GM12878 (cell line): ENCODE measurements at regions not wholly inside any gene's neighbourhood (a gene's known extent, or its start where the extent isn't known, plus 50 kb on each side); places are given as distances from the start of the nearest gene placed in this dataset.

ENCODE experiments used
- ASH2L ChIP-seq: fragments of 300-600, 200-600 bp; sonication (generic); IDR thresholded peaks from 2 replicates; pipeline ENCODE4 v1.6.1; 2017; ENCODE audit warnings: low read depth, mild to moderate bottlenecking, borderline replicate concordance
- CHD1 ChIP-seq: IDR thresholded peaks from 2 replicates; pipeline ENCODE4 v1.6.1; 2012; ENCODE audit warnings: low read depth, low read length, improper control_type of control experiment
- EP300 ChIP-seq, 2 experiments: fragments of 150-350 bp in 1 of 2; IDR thresholded peaks; 2 replicates each; pipeline ENCODE4 v1.6.1; 2011 to 2012; ENCODE audit warnings: low read depth in 2 of 2, low read length in 2 of 2, borderline replicate concordance in 1 of 2, improper control_type of control experiment in 1 of 2, inconsistent platforms in 1 of 2; ENCODE audit not compliant: control insufficient read depth in 1 of 2
- FOXK2 ChIP-seq: fragments of 450-650 bp; IDR thresholded peaks from 2 replicates; pipeline ENCODE4 v1.6.1; 2017; ENCODE audit warnings: mild to moderate bottlenecking, moderate library complexity
- HDAC6 ChIP-seq: fragments of 200-600 bp; sonication (generic); IDR thresholded peaks from one replicate; pipeline ENCODE4 v1.8.0; 2017; ENCODE audit warnings: antibody characterized with exemption; ENCODE audit not compliant: unreplicated experiment
- JUND ChIP-seq: IDR thresholded peaks from 2 replicates; pipeline ENCODE4 v1.6.1; 2012; ENCODE audit warnings: low read depth, mild to moderate bottlenecking, low read length, improper control_type of control experiment, moderate library complexity
- KLF5 ChIP-seq: fragments of 450-650 bp; IDR thresholded peaks from 2 replicates; pipeline ENCODE4 v1.6.1; 2014; ENCODE audit warnings: mild to moderate bottlenecking; ENCODE audit not compliant: partially characterized antibody
- NBN ChIP-seq: fragments of 450-650 bp; IDR thresholded peaks from 2 replicates; pipeline ENCODE4 v1.6.1; 2016
- NFYB ChIP-seq: IDR thresholded peaks from 2 replicates; pipeline ENCODE4 v1.6.1; 2011; ENCODE audit warnings: low read depth, mild to moderate bottlenecking, low read length, improper control_type of control experiment, moderate library complexity; ENCODE audit not compliant: insufficient read depth
- PAX5 ChIP-seq: IDR thresholded peaks from 2 replicates; pipeline ENCODE4 v1.6.1; 2011; ENCODE audit warnings: low read depth, low read length, borderline replicate concordance
- POLR2A ChIP-seq: IDR thresholded peaks from 2 replicates; pipeline ENCODE4 v1.6.1; 2011; ENCODE audit warnings: low read depth, mild to moderate bottlenecking, low read length
- RAD51 ChIP-seq: fragments of 450-650 bp; IDR thresholded peaks from 2 replicates; pipeline ENCODE4 v1.6.1; 2016; ENCODE audit warnings: moderate library complexity, mild to moderate bottlenecking, inconsistent platforms
- RBBP5 ChIP-seq: fragments of 200-600 bp; sonication (generic); conservative IDR thresholded peaks from 2 replicates; pipeline ENCODE4 v1.6.1; 2016
- RCOR1 ChIP-seq: conservative IDR thresholded peaks from 2 replicates; pipeline ENCODE4 v1.6.1; 2012; ENCODE audit warnings: low read depth, low read length, improper control_type of control experiment
- RFX5 ChIP-seq: IDR thresholded peaks from 2 replicates; pipeline ENCODE4 v1.6.1; 2011; ENCODE audit warnings: low read depth, low read length, improper control_type of control experiment
- RUNX3 ChIP-seq: IDR thresholded peaks from 2 replicates; pipeline ENCODE4 v1.6.1; 2012; ENCODE audit warnings: low read length, inconsistent platforms
- SMAD1 ChIP-seq: fragments of 450-650 bp; IDR thresholded peaks from 2 replicates; pipeline ENCODE4 v1.6.1; 2018; ENCODE audit warnings: mild to moderate bottlenecking, low read depth; ENCODE audit not compliant: partially characterized antibody
- SMARCA5 ChIP-seq: fragments of 450-650 bp; IDR thresholded peaks from 2 replicates; pipeline ENCODE4 v1.6.1; 2017; ENCODE audit warnings: mild to moderate bottlenecking
- SMC3 ChIP-seq: IDR thresholded peaks from 2 replicates; pipeline ENCODE4 v1.6.1; 2011; ENCODE audit warnings: low read length, improper control_type of control experiment, borderline replicate concordance
- SPI1 ChIP-seq: IDR thresholded peaks from 2 replicates; pipeline ENCODE4 v1.6.1; 2011; ENCODE audit warnings: low read depth, mild to moderate bottlenecking, low read length, moderate library complexity, borderline replicate concordance; ENCODE audit not compliant: insufficient read depth
- TCF3 ChIP-seq: IDR thresholded peaks from 2 replicates; pipeline ENCODE4 v1.6.1; 2012; ENCODE audit warnings: low read depth, mild to moderate bottlenecking, low read length, borderline replicate concordance; ENCODE audit not compliant: insufficient read depth
- TCF7 ChIP-seq: IDR thresholded peaks from 2 replicates; pipeline ENCODE4 v1.6.1; 2014; ENCODE audit warnings: antibody characterized with exemption, borderline replicate concordance
- YBX1 ChIP-seq: fragments of 450-650 bp; IDR thresholded peaks from 2 replicates; pipeline ENCODE4 v1.6.1; 2016; ENCODE audit warnings: antibody characterized with exemption
- ZNF217 ChIP-seq: fragments of 450-650 bp; IDR thresholded peaks from 2 replicates; pipeline ENCODE4 v1.6.1; 2017; ENCODE audit warnings: antibody characterized with exemption, mild to moderate bottlenecking
- ZNF622 ChIP-seq: fragments of 450-650 bp; IDR thresholded peaks from 2 replicates; pipeline ENCODE4 v1.6.1; 2017; ENCODE audit warnings: mild to moderate bottlenecking, inconsistent platforms
- ZNF687 ChIP-seq: fragments of 450-650 bp; IDR thresholded peaks from 2 replicates; pipeline ENCODE4 v1.6.1; 2017; ENCODE audit warnings: mild to moderate bottlenecking, moderate library complexity
- ZZZ3 ChIP-seq: IDR thresholded peaks from 2 replicates; pipeline ENCODE4 v1.6.1; 2011; ENCODE audit warnings: low read depth; ENCODE audit not compliant: control insufficient read depth, insufficient read length
- TF ChIP-seq, protein P1 (sequence below): fragments of 450-650 bp; IDR thresholded peaks from 2 replicates; pipeline ENCODE4 v1.6.1; 2017; ENCODE audit warnings: mild to moderate bottlenecking
- TF ChIP-seq, protein P2 (sequence below): fragments of 450-650 bp; IDR thresholded peaks from 2 replicates; pipeline ENCODE4 v1.6.1; 2017; ENCODE audit warnings: borderline replicate concordance

GRCh38 chr4:30461218-30461617 lies 259.0 kb upstream of the PCDH7 start (continued):
- TF ChIP-seq, protein P1, sequence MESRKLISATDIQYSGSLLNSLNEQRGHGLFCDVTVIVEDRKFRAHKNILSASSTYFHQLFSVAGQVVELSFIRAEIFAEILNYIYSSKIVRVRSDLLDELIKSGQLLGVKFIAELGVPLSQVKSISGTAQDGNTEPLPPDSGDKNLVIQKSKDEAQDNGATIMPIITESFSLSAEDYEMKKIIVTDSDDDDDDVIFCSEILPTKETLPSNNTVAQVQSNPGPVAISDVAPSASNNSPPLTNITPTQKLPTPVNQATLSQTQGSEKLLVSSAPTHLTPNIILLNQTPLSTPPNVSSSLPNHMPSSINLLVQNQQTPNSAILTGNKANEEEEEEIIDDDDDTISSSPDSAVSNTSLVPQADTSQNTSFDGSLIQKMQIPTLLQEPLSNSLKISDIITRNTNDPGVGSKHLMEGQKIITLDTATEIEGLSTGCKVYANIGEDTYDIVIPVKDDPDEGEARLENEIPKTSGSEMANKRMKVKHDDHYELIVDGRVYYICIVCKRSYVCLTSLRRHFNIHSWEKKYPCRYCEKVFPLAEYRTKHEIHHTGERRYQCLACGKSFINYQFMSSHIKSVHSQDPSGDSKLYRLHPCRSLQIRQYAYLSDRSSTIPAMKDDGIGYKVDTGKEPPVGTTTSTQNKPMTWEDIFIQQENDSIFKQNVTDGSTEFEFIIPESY = no peak
- TF ChIP-seq YBX1 (no peak), EP300 (IDR thresholded peaks at IDR 0.05; ENCODE audit: borderline replicate concordance in 1 of 2, control insufficient read depth in 1 of 2, low read depth in 2 of 2, low read length in 2 of 2) (peak in 1 of 2 experiments; percentile 44; a peak in 1 of 4 replicates), NBN (no peak), ZNF687 (no peak), PAX5 (peak; percentile 66; the same call in 1 of the 2 replicates), ZZZ3 (no peak), POLR2A (no peak), RAD51 (no peak), JUND (no peak), CHD1 (no peak), RBBP5 (no peak), TCF7 (0 out of 2 replicates have a peak, but pooled peaks have one; percentile 35), TCF3 (0 out of 2 replicates have a peak, but pooled peaks have one; percentile 27), HDAC6 (no peak), KLF5 (no peak), SMARCA5 (no peak), SPI1 (no peak), ASH2L (no peak), ZNF622 (no peak), RCOR1 (no peak), SMC3 (no peak), SMAD1 (no peak), ZNF217 (no peak), NFYB (no peak), FOXK2 (no peak), RUNX3 (peak; percentile 93), RFX5 (no peak)
- TF ChIP-seq, protein P2, sequence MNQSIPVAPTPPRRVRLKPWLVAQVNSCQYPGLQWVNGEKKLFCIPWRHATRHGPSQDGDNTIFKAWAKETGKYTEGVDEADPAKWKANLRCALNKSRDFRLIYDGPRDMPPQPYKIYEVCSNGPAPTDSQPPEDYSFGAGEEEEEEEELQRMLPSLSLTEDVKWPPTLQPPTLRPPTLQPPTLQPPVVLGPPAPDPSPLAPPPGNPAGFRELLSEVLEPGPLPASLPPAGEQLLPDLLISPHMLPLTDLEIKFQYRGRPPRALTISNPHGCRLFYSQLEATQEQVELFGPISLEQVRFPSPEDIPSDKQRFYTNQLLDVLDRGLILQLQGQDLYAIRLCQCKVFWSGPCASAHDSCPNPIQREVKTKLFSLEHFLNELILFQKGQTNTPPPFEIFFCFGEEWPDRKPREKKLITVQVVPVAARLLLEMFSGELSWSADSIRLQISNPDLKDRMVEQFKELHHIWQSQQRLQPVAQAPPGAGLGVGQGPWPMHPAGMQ = no peak
